ENCODE measurements at regions not wholly inside any gene's neighbourhood (a gene's known extent, or its start where the extent isn't known, plus 50 kb on each side); places are given as distances from the start of the nearest gene placed in this dataset.

GRCh38 chr3:95088464-95088863 lies 1025.6 kb downstream of the NSUN3 start:
- H3K27me3 ChIP-seq (replicated peaks; ENCODE audit: control insufficient read depth, insufficient read depth, low read length), result no peaks in the 10 kb centered on the region
- no peak overlapping the region for H3K4me3 ChIP-seq (replicated peaks; ENCODE audit: low read depth, low read length)
- no peaks in the 10 kb centered on the region for H3K36me3 ChIP-seq (ENCODE audit: control insufficient read depth, insufficient read depth, low read length)
- no peak for TF ChIP-seq CTCF (IDR thresholded peaks at IDR 0.05; ENCODE audit: insufficient read depth, low read length, poor library complexity, severe bottlenecking)
- DNase-seq (ENCODE audit: extremely low read depth, insufficient read length), result no peak

GRCh38 chr3:95097493-95097892 lies 1034.6 kb downstream of the NSUN3 start:
- H3K27me3 ChIP-seq (replicated peaks; ENCODE audit: control insufficient read depth, insufficient read depth, low read length), result no peaks in the 10 kb centered on the region
- DNase-seq (ENCODE audit: extremely low read depth, insufficient read length), result no peak
- no peak overlapping the region for H3K4me3 ChIP-seq (replicated peaks; ENCODE audit: low read depth, low read length)
- no peak for TF ChIP-seq CTCF (IDR thresholded peaks at IDR 0.05; ENCODE audit: insufficient read depth, low read length, poor library complexity, severe bottlenecking)
- no peaks in the 10 kb centered on the region for H3K36me3 ChIP-seq (ENCODE audit: control insufficient read depth, insufficient read depth, low read length)

GRCh38 chr3:95120921-95121320 lies 1058.1 kb downstream of the NSUN3 start:
- no peaks in the 10 kb centered on the region for H3K27me3 ChIP-seq (replicated peaks; ENCODE audit: control insufficient read depth, insufficient read depth, low read length)
- no peak for DNase-seq (ENCODE audit: extremely low read depth, insufficient read length)
- H3K4me3 ChIP-seq (replicated peaks; ENCODE audit: low read depth, low read length), result no peak overlapping the region
- TF ChIP-seq CTCF (IDR thresholded peaks at IDR 0.05; ENCODE audit: insufficient read depth, low read length, poor library complexity, severe bottlenecking), result no peak
- no peaks in the 10 kb centered on the region for H3K36me3 ChIP-seq (ENCODE audit: control insufficient read depth, insufficient read depth, low read length)

- DNase-seq (ENCODE audit: extremely low read depth, insufficient read length), result no peak
- Histone ChIP-seq H3K27me3 (replicated peaks; ENCODE audit: control insufficient read depth, insufficient read depth, low read length) (no peaks in the 10 kb centered on the region), H3K36me3 (ENCODE audit: control insufficient read depth, insufficient read depth, low read length) (no peaks in the 10 kb centered on the region), H3K4me3 (replicated peaks; ENCODE audit: low read depth, low read length) (no peak overlapping the region)
- TF ChIP-seq CTCF (IDR thresholded peaks at IDR 0.05; ENCODE audit: insufficient read depth, low read length, poor library complexity, severe bottlenecking), result no peak
These were observed 1060.2 kb downstream of the NSUN3 start for GRCh38 chr3:95123104-95123503.

GRCh38 chr3:95134693-95135413 lies 1072.0 kb downstream of the NSUN3 start:
- no peak for DNase-seq (ENCODE audit: extremely low read depth, insufficient read length)
- Histone ChIP-seq H3K36me3 (ENCODE audit: control insufficient read depth, insufficient read depth, low read length) (no peaks in the 10 kb centered on the region), H3K4me3 (replicated peaks; ENCODE audit: low read depth, low read length) (no peak overlapping the region), H3K27me3 (replicated peaks; ENCODE audit: control insufficient read depth, insufficient read depth, low read length) (no peaks in the 10 kb centered on the region)
- TF ChIP-seq CTCF (IDR thresholded peaks at IDR 0.05; ENCODE audit: insufficient read depth, low read length, poor library complexity, severe bottlenecking), result no peak

- Histone ChIP-seq H3K36me3 (ENCODE audit: control insufficient read depth, insufficient read depth, low read length) (no peaks in the 10 kb centered on the region), H3K27me3 (replicated peaks; ENCODE audit: control insufficient read depth, insufficient read depth, low read length) (no peaks in the 10 kb centered on the region), H3K4me3 (replicated peaks; ENCODE audit: low read depth, low read length) (no peak overlapping the region)
- no peak for DNase-seq (ENCODE audit: extremely low read depth, insufficient read length)
- no peak for TF ChIP-seq CTCF (IDR thresholded peaks at IDR 0.05; ENCODE audit: insufficient read depth, low read length, poor library complexity, severe bottlenecking)
These were observed 1085.2 kb downstream of the NSUN3 start for GRCh38 chr3:95148107-95148506.
